HUES6 (cell line): ENCODE measurements at regions not wholly inside any gene's neighbourhood (a gene's known extent, or its start where the extent isn't known, plus 50 kb on each side); places are given as distances from the start of the nearest gene placed in this dataset.

Source experiments
- H3K27ac ChIP-seq: 2 replicates; pipeline ENCODE4 v1.7.0; 2013; ENCODE audit warnings: low read depth, mild to moderate bottlenecking, low read length, inconsistent platforms
- H3K27me3 ChIP-seq: 2 replicates; pipeline ENCODE4 v1.6.1; 2013; ENCODE audit warnings: low read length; ENCODE audit not compliant: control insufficient read depth, insufficient read depth
- H3K36me3 ChIP-seq: 2 replicates; pipeline ENCODE4 v1.6.1; 2013; ENCODE audit warnings: low read length; ENCODE audit not compliant: control insufficient read depth, insufficient read depth
- H3K4me1 ChIP-seq: 2 replicates; pipeline ENCODE4 v1.6.1; 2013; ENCODE audit warnings: low read length; ENCODE audit not compliant: control insufficient read depth, insufficient read depth
- H3K4me3 ChIP-seq: 2 replicates; pipeline ENCODE4 v1.5.1; 2013; ENCODE audit warnings: low read depth, low read length
- H3K9ac ChIP-seq: one replicate; pipeline ENCODE4 v1.6.1; 2013; ENCODE audit warnings: mild to moderate bottlenecking, low read length
- H3K9me3 ChIP-seq: 2 replicates; pipeline ENCODE4 v1.6.1; 2013; ENCODE audit warnings: low read depth, low read length; ENCODE audit not compliant: control insufficient read depth, insufficient read depth

DNA sequence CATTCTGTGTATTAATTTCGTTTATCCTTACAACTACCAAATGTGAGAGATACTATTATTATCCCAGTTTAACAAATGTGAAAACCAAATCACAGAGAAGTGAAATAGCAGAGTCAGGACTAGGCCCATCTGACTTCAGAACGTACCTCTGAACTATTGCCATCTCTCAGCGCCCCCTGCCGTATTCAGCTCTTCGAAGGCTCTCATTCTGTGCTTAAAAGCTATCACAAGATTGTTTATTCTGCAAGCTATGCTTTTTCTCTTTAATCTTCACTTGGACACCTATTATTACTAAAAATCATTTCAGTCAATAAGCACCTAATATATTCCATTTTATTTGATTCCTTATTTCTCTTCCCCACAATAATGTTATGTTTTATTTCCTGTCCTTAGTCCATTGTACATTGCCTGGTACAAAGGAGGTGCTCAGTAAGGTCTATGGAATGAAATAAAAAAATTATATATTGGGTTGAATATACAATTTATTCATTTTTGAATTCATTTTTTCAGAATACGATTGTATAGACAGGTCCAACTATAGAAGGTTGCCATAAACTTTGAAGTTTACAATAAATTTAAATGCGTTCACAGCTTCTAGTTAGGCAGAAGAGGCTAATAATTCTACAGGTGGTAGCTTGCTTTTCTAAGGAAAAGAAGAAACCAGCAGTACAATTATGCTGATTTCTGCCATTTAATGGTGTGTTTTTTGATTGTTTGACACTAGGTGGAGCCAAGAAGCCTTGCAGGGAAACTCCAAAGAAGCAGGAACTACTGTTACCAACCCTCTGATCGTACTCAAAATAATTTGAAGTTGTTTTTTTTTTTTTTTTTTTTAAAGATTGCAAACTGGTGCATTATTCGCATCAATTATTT lies 202.2 kb upstream of the DMRTA1 start:
- Histone ChIP-seq H3K27ac (no peak overlapping the region), H3K9ac (no peak overlapping the region), H3K36me3 (no peaks in the 10 kb centered on the region)

DNA sequence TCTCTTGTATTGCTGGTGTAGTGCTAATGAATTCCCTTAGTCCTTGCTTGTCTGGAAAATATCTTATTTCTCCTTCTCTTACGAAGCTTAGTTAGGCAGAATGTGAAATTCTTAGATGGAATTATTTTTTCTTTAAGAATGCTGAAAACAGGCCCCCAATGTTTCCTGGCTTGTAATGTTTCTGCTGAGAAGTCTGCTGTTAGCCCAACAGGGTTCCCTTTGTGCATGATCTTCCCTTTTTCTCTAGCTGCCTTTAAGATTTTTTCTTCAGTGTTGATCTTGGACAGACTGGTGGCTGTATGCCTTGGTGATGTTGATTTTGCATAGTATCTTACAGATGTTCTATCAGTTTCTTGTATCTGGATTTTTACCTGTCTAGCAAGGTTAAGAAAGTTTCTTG lies 191.3 kb upstream of the DMRTA1 start:
- H3K36me3 ChIP-seq: no peaks in the 10 kb centered on the region
- no peaks in the 10 kb centered on the region for H3K4me1 ChIP-seq
- H3K9ac ChIP-seq: no peak overlapping the region
- H3K27ac ChIP-seq: no peak overlapping the region
- no peak overlapping the region for H3K4me3 ChIP-seq
- H3K9me3 ChIP-seq: peaks cover 24% of the 10 kb centered on the region
- H3K27me3 ChIP-seq: no peaks in the 10 kb centered on the region

More for the DNA sequence above, 202.2 kb upstream of the DMRTA1 start:
- H3K4me3 ChIP-seq: no peak overlapping the region
- peaks cover under 1% of the 10 kb centered on the region; the same call in 1 of the 2 replicates for H3K4me1 ChIP-seq
- H3K9me3 ChIP-seq: no peaks in the 10 kb centered on the region
- no peaks in the 10 kb centered on the region for H3K27me3 ChIP-seq

DNA sequence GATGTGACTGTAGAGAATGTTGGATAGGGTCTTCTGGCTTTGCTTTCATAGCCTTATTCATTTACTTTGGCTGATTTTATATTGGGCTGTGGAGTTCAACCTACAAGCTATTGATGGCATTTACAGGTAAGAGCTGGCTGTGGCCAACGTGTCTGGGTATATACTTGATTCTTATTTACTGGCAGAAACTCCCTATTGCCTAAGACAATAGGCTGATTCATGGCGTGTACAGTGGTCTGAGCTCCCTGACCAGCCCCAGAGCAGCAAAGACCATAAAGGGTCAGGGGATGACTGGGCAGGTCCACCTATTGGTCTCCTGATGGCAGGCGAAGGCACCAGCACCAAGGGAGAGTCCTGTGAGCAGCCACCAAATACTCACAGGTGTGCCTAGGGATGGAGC lies 190.2 kb upstream of the DMRTA1 start:
- Histone ChIP-seq H3K9ac (no peak overlapping the region), H3K27ac (no peak overlapping the region), H3K36me3 (no peaks in the 10 kb centered on the region), H3K4me3 (no peak overlapping the region), H3K9me3 (peaks cover 13% of the 10 kb centered on the region), H3K27me3 (no peaks in the 10 kb centered on the region), H3K4me1 (no peaks in the 10 kb centered on the region)

DNA sequence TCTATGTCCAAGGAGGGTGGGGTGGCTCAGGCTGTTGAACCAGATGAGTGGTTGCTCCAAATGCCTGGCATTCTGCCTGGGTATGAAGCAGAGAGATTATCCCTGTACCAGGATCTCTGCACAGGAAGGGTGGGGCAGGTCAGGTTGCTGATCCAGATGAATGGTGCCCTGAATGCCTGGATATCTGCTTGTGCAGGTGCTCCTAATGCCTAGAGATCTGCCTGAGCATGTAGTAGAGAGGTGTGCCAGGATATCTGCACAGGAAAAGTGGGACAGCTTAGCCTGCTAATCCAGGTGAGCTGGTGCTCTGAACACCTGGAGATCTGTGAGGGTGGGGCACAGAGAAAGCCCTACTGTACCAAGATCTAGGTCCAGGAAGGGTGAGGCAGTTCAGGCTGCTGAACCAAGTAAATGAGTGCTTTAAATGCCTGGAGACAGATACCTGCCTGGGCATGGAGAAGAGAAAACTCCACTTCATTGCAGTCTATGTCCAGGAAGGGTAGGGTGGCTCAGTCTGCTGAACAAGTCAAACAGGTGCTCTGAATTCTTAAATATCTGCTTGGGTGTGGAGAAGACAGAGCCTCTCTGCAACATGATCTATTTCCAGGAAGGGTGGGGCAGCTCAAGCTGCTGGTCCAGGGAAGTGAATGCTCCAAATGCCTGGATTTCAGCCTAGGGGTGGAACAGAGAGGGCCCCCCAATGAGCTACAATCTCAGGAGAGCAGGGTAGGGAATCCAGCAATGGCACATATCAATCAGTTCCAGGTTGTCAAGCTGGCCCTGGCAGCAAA lies 189.4 kb upstream of the DMRTA1 start:
- no peak overlapping the region for H3K27ac ChIP-seq
- H3K4me3 ChIP-seq: no peak overlapping the region
- H3K9ac ChIP-seq: no peak overlapping the region
- no peaks in the 10 kb centered on the region for H3K4me1 ChIP-seq
- H3K9me3 ChIP-seq: 0 out of 2 replicates have a peak, but pooled peaks cover 6% of the 10 kb centered on the region
- no peaks in the 10 kb centered on the region for H3K36me3 ChIP-seq
- H3K27me3 ChIP-seq: no peaks in the 10 kb centered on the region

DNA sequence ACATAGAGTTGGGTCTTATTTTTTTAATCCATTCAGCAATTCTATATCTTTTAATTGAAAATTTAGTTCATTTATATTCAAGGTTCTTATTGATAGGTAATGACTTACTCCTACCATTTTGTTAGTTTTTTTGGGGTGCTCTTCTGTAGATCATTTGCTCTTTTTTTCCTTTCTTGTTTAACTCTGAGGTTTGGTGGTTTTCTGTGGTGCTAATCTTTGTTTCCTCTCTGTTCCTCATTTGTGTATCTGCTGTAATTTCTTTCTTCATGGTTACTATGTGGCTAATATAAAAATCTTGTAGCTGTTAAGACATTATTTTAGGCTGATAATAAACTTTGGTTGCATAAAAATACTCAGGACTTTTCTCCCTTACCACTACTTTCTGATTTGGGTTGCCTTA lies 181.6 kb upstream of the DMRTA1 start:
- H3K27ac ChIP-seq: no peak overlapping the region
- no peaks in the 10 kb centered on the region for H3K27me3 ChIP-seq
- no peaks in the 10 kb centered on the region for H3K4me1 ChIP-seq
- H3K36me3 ChIP-seq: no peaks in the 10 kb centered on the region
- H3K9me3 ChIP-seq: peaks cover 14% of the 10 kb centered on the region; the same call in 1 of the 2 replicates
- no peak overlapping the region for H3K4me3 ChIP-seq
- no peak overlapping the region for H3K9ac ChIP-seq

DNA sequence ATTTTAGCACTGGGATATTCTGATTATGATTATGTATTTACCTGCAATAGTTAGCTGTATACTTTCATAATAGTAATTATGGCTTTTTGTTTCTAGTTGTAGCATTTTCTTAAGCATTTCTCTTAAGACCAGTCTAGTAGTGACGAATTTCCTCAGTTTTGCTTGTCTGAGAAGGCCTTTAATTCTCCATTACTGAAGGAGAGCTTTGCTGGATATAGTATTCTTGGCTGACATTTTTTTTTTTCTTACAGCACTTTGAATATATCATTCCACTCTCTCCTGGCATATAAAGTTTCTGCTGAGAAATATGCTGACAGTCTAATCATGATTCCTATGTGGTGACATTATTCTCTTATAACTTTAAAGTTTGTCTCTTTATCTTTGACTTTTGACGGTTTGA lies 181.1 kb upstream of the DMRTA1 start:
- no peak overlapping the region for H3K27ac ChIP-seq
- no peak overlapping the region for H3K4me3 ChIP-seq
- H3K9ac ChIP-seq: no peak overlapping the region
- no peaks in the 10 kb centered on the region for H3K4me1 ChIP-seq
- H3K9me3 ChIP-seq: peaks cover 14% of the 10 kb centered on the region; the same call in 1 of the 2 replicates
- no peaks in the 10 kb centered on the region for H3K27me3 ChIP-seq
- H3K36me3 ChIP-seq: no peaks in the 10 kb centered on the region

DNA sequence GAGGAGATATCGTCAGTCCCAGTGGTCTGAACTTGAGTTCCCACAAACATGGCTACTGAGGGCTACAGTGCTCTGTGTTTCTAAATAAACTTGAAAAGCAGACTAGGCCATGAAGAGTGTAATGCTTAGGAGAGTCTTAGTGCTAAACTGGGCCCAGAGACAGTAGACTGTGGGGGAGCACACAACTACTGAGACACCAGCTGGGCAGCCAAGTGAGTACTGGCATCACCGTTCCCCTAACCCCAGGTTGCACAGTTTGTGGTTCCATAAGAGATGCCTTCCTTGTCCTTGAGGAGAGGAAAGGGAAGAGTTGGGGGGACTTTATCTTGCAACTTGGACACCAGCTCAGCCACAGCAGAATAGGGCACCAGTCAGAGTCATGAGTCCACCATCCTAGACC lies 172.1 kb upstream of the DMRTA1 start:
- H3K4me3 ChIP-seq: no peak overlapping the region
- H3K27ac ChIP-seq: no peak overlapping the region
- H3K9ac ChIP-seq: no peak overlapping the region

DNA sequence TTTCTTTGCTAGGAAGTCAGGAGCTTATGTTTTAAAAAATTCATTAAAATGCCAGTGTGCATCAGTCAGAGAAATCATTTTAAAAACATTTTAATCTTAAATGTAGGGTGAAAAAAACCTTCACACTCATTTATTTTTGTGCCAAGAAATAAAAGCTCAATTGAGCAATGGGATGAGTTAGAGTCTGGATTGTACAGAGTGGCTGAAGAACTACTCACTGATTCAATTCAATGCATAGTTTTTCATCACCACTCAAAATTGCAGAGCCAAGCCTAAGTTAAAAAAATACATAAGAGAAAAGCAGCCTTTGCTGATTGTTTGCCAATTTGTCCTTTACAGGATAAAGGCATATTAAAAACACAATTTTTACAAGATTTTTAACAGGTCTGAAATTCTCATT lies 168.2 kb upstream of the DMRTA1 start:
- no peaks in the 10 kb centered on the region for H3K9me3 ChIP-seq
- no peaks in the 10 kb centered on the region for H3K4me1 ChIP-seq
- H3K4me3 ChIP-seq: no peak overlapping the region
- no peaks in the 10 kb centered on the region for H3K36me3 ChIP-seq
- H3K27me3 ChIP-seq: no peaks in the 10 kb centered on the region
- no peak overlapping the region for H3K27ac ChIP-seq
- H3K9ac ChIP-seq: no peak overlapping the region

More for the DNA sequence above, 172.1 kb upstream of the DMRTA1 start:
- no peaks in the 10 kb centered on the region for H3K36me3 ChIP-seq
- H3K4me1 ChIP-seq: no peaks in the 10 kb centered on the region
- no peaks in the 10 kb centered on the region for H3K27me3 ChIP-seq
- no peaks in the 10 kb centered on the region for H3K9me3 ChIP-seq

DNA sequence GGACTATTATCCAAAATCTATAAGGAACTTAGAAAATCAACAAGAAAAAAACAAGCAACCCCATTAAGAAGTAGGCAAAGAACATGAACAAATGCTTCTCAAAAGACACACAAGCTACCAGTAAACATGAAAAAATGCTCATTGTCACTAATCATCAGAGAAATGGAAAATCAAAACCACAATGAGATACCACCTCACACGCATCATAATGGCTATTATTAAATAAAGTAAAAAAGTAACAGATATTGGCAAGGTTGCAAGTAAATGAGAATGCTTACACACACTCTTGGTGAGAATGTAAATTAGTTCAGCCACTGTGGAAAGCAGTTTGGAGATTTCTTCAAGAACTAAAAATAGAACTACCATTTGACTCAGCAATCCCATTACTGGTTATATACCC lies 167.0 kb upstream of the DMRTA1 start:
- H3K9me3 ChIP-seq: no peaks in the 10 kb centered on the region
- H3K4me1 ChIP-seq: no peaks in the 10 kb centered on the region
- no peaks in the 10 kb centered on the region for H3K27me3 ChIP-seq
- H3K36me3 ChIP-seq: no peaks in the 10 kb centered on the region
- H3K4me3 ChIP-seq: no peak overlapping the region
- no peak overlapping the region for H3K9ac ChIP-seq
- H3K27ac ChIP-seq: no peak overlapping the region

DNA sequence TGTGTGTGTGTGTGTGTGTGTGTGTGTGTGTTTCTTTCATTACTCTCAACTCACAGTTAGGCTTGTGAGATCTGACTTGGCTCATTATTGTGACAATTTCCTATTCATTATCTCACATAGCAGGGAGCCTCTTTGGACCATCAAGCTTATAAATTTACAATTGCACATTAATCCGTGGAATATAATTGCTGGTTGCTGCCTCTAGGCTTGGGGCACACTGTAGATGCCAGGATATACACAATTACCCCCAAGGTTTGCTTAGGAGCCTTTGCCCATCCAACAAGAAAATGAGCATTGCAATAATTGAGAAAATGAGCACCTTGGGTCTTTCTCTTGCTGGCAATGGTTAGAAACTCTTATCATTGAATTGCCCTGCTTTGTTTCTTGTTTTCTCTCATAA lies 161.6 kb upstream of the DMRTA1 start:
- no peaks in the 10 kb centered on the region for H3K36me3 ChIP-seq
- H3K4me1 ChIP-seq: no peaks in the 10 kb centered on the region
- no peak overlapping the region for H3K4me3 ChIP-seq
- no peaks in the 10 kb centered on the region for H3K9me3 ChIP-seq
- no peaks in the 10 kb centered on the region for H3K27me3 ChIP-seq
- no peak overlapping the region for H3K9ac ChIP-seq
- H3K27ac ChIP-seq: no peak overlapping the region

DNA sequence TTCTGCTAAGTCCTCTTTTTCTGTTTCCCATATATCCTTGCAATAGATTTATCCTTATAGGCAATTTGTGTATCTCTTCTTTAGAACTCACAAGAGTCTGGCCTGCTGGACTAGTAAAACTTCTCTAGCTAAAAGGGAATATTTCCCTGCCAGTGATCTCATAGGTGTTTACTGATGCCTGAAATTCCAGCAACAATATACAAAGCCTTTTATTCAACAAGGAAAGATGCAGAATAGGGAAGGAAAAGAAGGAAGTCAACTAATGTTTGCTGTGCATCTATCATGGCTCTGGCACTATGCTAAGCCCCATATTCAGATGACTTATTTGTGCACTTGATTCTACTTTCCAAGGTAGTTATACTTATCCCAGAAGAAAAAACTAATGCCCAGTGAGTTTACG lies 160.0 kb upstream of the DMRTA1 start:
- no peaks in the 10 kb centered on the region for H3K4me1 ChIP-seq
- H3K9ac ChIP-seq: no peak overlapping the region
- H3K27ac ChIP-seq: no peak overlapping the region
- H3K9me3 ChIP-seq: no peaks in the 10 kb centered on the region
- no peaks in the 10 kb centered on the region for H3K27me3 ChIP-seq
- no peaks in the 10 kb centered on the region for H3K36me3 ChIP-seq
- no peak overlapping the region for H3K4me3 ChIP-seq
